ENCODE measurements at regions not wholly inside any gene's neighbourhood (a gene's known extent, or its start where the extent isn't known, plus 50 kb on each side); places are given as distances from the start of the nearest gene placed in this dataset.

DNA sequence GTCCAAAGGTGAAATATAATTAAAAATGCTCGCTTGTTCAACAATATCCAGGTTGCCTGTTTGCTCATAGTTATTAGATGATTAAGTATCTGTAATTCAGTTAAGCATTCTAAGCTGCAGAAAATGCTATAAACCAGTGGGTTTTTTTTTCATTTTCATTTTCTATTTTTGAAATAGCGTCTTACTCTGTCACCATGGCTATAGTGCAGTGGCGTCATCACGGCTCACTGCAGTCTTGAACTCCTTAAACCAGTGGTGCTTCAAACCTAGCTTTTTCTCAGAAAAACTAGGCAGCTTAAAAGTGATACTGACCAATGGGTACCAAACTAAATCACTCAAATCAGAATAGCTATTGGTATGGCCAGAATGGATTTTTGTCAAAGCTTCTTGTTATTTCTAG is 925.2 kb downstream of the TSN start:
- intact Hi-C loops (cut with micrococcal nuclease; ENCODE audit: unreplicated experiment), result no loop called here
- peaks cover under 1% of the 10 kb centered on the region for H3K9me3 Mint-ChIP-seq (ENCODE audit: unreplicated experiment)
- H3K4me3 Mint-ChIP-seq (ENCODE audit: unreplicated experiment), result no peak overlapping the region
- Histone ChIP-seq H3K27me3 (replicated peaks; ENCODE audit: control insufficient read depth, insufficient read depth, low read length) (no peaks in the 10 kb centered on the region), H3K4me3 (ENCODE audit: low read depth, low read length) (no peak overlapping the region), H3K4me1 (no peaks in the 10 kb centered on the region), H3K36me3 (ENCODE audit: control insufficient read depth, insufficient read depth, low read length) (no peaks in the 10 kb centered on the region), H3K9me3 (peaks cover 3% of the 10 kb centered on the region; the same call in 1 of the 2 replicates)
- H3K27me3 Mint-ChIP-seq (ENCODE audit: insufficient read depth, unreplicated experiment), result no peaks in the 10 kb centered on the region
- H3K36me3 Mint-ChIP-seq (ENCODE audit: insufficient read depth, unreplicated experiment), result no peaks in the 10 kb centered on the region
- H3K27ac Mint-ChIP-seq (ENCODE audit: unreplicated experiment), result no peak overlapping the region
- no peaks in the 10 kb centered on the region for H3K4me1 Mint-ChIP-seq (ENCODE audit: low read depth, unreplicated experiment)
- BruUV-seq (replicated peaks), result no TSS peak
- CTCF ChIA-PET, result no interaction called here
- POLR2A ChIA-PET, result no interaction called here
- DNase-seq, result no peak
- TF ChIP-seq, protein P1, sequence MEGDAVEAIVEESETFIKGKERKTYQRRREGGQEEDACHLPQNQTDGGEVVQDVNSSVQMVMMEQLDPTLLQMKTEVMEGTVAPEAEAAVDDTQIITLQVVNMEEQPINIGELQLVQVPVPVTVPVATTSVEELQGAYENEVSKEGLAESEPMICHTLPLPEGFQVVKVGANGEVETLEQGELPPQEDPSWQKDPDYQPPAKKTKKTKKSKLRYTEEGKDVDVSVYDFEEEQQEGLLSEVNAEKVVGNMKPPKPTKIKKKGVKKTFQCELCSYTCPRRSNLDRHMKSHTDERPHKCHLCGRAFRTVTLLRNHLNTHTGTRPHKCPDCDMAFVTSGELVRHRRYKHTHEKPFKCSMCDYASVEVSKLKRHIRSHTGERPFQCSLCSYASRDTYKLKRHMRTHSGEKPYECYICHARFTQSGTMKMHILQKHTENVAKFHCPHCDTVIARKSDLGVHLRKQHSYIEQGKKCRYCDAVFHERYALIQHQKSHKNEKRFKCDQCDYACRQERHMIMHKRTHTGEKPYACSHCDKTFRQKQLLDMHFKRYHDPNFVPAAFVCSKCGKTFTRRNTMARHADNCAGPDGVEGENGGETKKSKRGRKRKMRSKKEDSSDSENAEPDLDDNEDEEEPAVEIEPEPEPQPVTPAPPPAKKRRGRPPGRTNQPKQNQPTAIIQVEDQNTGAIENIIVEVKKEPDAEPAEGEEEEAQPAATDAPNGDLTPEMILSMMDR (IDR thresholded peaks at IDR 0.05; ENCODE audit: insufficient read depth in 1 of 2, low read depth in 1 of 2, low read length in 1 of 2, severe bottlenecking in 1 of 2, unreplicated experiment in 1 of 2), result no peak

DNA sequence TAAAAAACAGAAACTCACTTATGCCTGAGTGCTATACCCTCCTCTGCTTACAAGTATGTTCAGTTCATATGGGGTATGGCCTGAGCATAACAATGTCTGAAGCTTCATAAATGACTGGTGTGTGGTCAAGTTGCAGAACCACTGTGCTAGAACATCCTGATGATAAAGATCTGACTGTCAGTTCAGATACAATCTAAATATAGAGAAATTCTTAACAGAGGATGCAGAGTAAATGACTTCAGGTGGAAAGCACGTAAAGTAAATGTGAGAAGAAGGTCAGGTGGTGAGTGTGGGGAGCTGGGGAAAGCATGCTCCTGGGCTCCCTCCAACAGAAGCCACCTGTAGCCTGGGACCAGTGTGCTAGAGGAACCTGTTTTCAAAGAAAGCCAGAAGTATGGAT is 926.2 kb downstream of the TSN start:
- Histone ChIP-seq H3K4me3 (ENCODE audit: low read depth, low read length) (no peak overlapping the region), H3K4me1 (no peaks in the 10 kb centered on the region), H3K9me3 (peaks cover 3% of the 10 kb centered on the region; the same call in 1 of the 2 replicates), H3K36me3 (ENCODE audit: control insufficient read depth, insufficient read depth, low read length) (no peaks in the 10 kb centered on the region), H3K27me3 (replicated peaks; ENCODE audit: control insufficient read depth, insufficient read depth, low read length) (no peaks in the 10 kb centered on the region)
- no peaks in the 10 kb centered on the region for H3K4me1 Mint-ChIP-seq (ENCODE audit: low read depth, unreplicated experiment)
- POLR2A ChIA-PET, result no interaction called here
- intact Hi-C loops (cut with micrococcal nuclease; ENCODE audit: unreplicated experiment), result no loop called here
- H3K27ac Mint-ChIP-seq (ENCODE audit: unreplicated experiment), result no peak overlapping the region
- CTCF ChIA-PET, result no interaction called here
- no peaks in the 10 kb centered on the region for H3K36me3 Mint-ChIP-seq (ENCODE audit: insufficient read depth, unreplicated experiment)
- no TSS peak for BruUV-seq (replicated peaks)
- no peak overlapping the region for H3K4me3 Mint-ChIP-seq (ENCODE audit: unreplicated experiment)
- DNase-seq, result no peak
- no peaks in the 10 kb centered on the region for H3K27me3 Mint-ChIP-seq (ENCODE audit: insufficient read depth, unreplicated experiment)
- TF ChIP-seq, protein P1 (IDR thresholded peaks at IDR 0.05; ENCODE audit: insufficient read depth in 1 of 2, low read depth in 1 of 2, low read length in 1 of 2, severe bottlenecking in 1 of 2, unreplicated experiment in 1 of 2), result no peak
- H3K9me3 Mint-ChIP-seq (ENCODE audit: unreplicated experiment), result peaks cover 10% of the 10 kb centered on the region

DNA sequence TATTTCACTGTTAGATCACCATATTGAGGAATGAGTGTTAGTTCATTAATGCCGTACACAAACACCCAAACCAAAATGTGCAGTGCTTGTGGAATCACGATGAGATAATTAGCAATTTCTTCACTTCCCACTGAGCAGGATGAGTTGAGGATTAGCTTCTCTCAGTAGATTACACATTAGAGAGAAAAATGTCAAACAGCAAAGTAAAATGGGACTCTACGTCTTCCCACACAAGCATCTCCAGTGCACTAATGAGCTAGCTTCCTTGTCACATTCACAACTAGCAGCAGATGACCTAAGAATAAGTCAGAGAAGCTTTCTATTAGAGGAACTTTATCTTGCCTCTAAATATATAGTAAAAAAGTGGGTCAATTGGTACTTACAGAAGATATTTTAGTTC is 926.9 kb downstream of the TSN start:
- POLR2A ChIA-PET, result no interaction called here
- no peak overlapping the region for H3K4me3 ChIP-seq (ENCODE audit: low read depth, low read length)
- TF ChIP-seq, protein P1 (IDR thresholded peaks at IDR 0.05; ENCODE audit: insufficient read depth in 1 of 2, low read depth in 1 of 2, low read length in 1 of 2, severe bottlenecking in 1 of 2, unreplicated experiment in 1 of 2), result no peak

More for the DNA sequence above, 926.9 kb downstream of the TSN start:
- DNase-seq, result no peak
- Mint-ChIP-seq H3K27me3 (ENCODE audit: insufficient read depth, unreplicated experiment) (no peaks in the 10 kb centered on the region), H3K4me1 (ENCODE audit: low read depth, unreplicated experiment) (no peaks in the 10 kb centered on the region), H3K9me3 (ENCODE audit: unreplicated experiment) (peaks cover 18% of the 10 kb centered on the region), H3K36me3 (ENCODE audit: insufficient read depth, unreplicated experiment) (no peaks in the 10 kb centered on the region), H3K4me3 (ENCODE audit: unreplicated experiment) (no peak overlapping the region), H3K27ac (ENCODE audit: unreplicated experiment) (no peak overlapping the region)
- CTCF ChIA-PET, result no interaction called here
- intact Hi-C loops (cut with micrococcal nuclease; ENCODE audit: unreplicated experiment), result no loop called here
- Histone ChIP-seq H3K27me3 (replicated peaks; ENCODE audit: control insufficient read depth, insufficient read depth, low read length) (no peaks in the 10 kb centered on the region), H3K36me3 (ENCODE audit: control insufficient read depth, insufficient read depth, low read length) (no peaks in the 10 kb centered on the region), H3K4me1 (no peaks in the 10 kb centered on the region), H3K9me3 (peaks cover 7% of the 10 kb centered on the region; the same call in 1 of the 2 replicates)
- BruUV-seq (replicated peaks), result no TSS peak
